Prostate gland (tissue), 2 donors: ENCODE measurements at regions not wholly inside any gene's neighbourhood (a gene's known extent, or its start where the extent isn't known, plus 50 kb on each side); places are given as distances from the start of the nearest gene placed in this dataset.
A peak's percentile ranks its signal among the peaks of the same experiment; 100 is the strongest.

Experiments used
- DNase-seq: peaks from one replicate; pipeline ENCODE4 v3.0.0-alpha.2; 2019; ENCODE audit warnings: low spot score
- H3K27ac ChIP-seq, 2 donors: fragments of 200-600 bp; sonication (generic); 2 replicates each; pipeline ENCODE4 v1.5.1; 2017 to 2019
- H3K27me3 ChIP-seq: fragments of 200-600 bp; sonication (generic); replicated peaks from 2 replicates; pipeline ENCODE4 v1.5.1; 2019; ENCODE audit not compliant: insufficient read depth
- H3K36me3 ChIP-seq, 2 donors: fragments of 200-600 bp; sonication (generic); 1 replicate in 1 of 2; 2 replicates in 1 of 2; pipeline versions ENCODE4 v1.5.1 to v1.8.1; 2017 to 2019
- H3K4me1 ChIP-seq: fragments of 200-600 bp; sonication (generic); replicated peaks from 2 replicates; pipeline ENCODE4 v1.5.1; 2019
- H3K4me3 ChIP-seq, 2 donors: fragments of 200-600 bp; sonication (generic); 2 replicates each; pipeline ENCODE4 v1.5.1; 2017 to 2019
- H3K9me3 ChIP-seq: fragments of 200-600 bp; sonication (generic); 2 replicates; pipeline ENCODE4 v1.5.1; 2017
- CTCF ChIP-seq, 4 experiments: fragments of 200-600 bp in 2 of 4; fragments of 450-650 bp in 2 of 4; sonication (generic) in 2 of 4; IDR thresholded peaks; 1 replicate in 3 of 4; 2 replicates in 1 of 4; pipeline ENCODE4 v1.5.1; 2016 to 2019; ENCODE audit warnings: antibody characterized with exemption in 4 of 4, mild to moderate bottlenecking in 2 of 4, moderate library complexity in 2 of 4
- POLR2A ChIP-seq: fragments of 450-650 bp; IDR thresholded peaks from one replicate; pipeline ENCODE4 v1.6.1; 2016; ENCODE audit warnings: antibody characterized with exemption, mild to moderate bottlenecking
- POLR2AphosphoS5 ChIP-seq: sonication (generic); formaldehyde crosslinking; IDR thresholded peaks from one replicate; pipeline ENCODE4 v1.6.1; 2017; ENCODE audit warnings: antibody characterized with exemption
- WGBS: methylation state at CpG from one replicate; pipeline ENCODE4 v1.1.5; 2018; 5-methylcytosine and 5-hydroxymethylcytosine counted together
- intact Hi-C: fragments of 100-400 bp; cut with DNase I; formaldehyde crosslinking; loops from one replicate; pipeline ENCODE4 v1.14.2; 2022

- Histone ChIP-seq H3K9me3 (no peaks in the 10 kb centered on the region), H3K4me1 (no peaks in the 10 kb centered on the region), H3K4me3 (no peak overlapping the region), H3K27me3 (no peaks in the 10 kb centered on the region), H3K27ac (no peak overlapping the region), H3K36me3 (no peaks in the 10 kb centered on the region)
- TF ChIP-seq POLR2AphosphoS5 (no peak), CTCF (IDR thresholded peaks at IDR 0.05) (no peak), POLR2A (no peak)
- WGBS: 92% methylated on average over 5 of the region's 5 CpGs
- DNase-seq: no peak
- intact Hi-C loops: no loop called here
Measured at GRCh38 chr12:89258240-89258969, 93.9 kb downstream of the DUSP6 start.

- no peaks in the 10 kb centered on the region for H3K27me3 ChIP-seq
- 53% methylated on average over 5 of the region's 5 CpGs for WGBS
- no peak for DNase-seq
Measured at GRCh38 chr12:89257340-89257739, 95.0 kb downstream of the DUSP6 start.

GRCh38 chr12:89256060-89256459 lies 96.2 kb downstream of the DUSP6 start:
- Histone ChIP-seq H3K4me3 (no peak overlapping the region), H3K36me3 (no peaks in the 10 kb centered on the region), H3K4me1 (no peaks in the 10 kb centered on the region), H3K27ac (no peak overlapping the region), H3K27me3 (no peaks in the 10 kb centered on the region), H3K9me3 (no peaks in the 10 kb centered on the region)
- WGBS: 100% methylated on average over 1 of the region's 1 CpG
- TF ChIP-seq POLR2AphosphoS5 (no peak), POLR2A (no peak), CTCF (IDR thresholded peaks at IDR 0.05) (no peak)
- intact Hi-C loops: no loop called here
- no peak for DNase-seq

More at GRCh38 chr12:89257340-89257739, 95.0 kb downstream of the DUSP6 start:
- Histone ChIP-seq H3K36me3 (no peaks in the 10 kb centered on the region), H3K27ac (no peak overlapping the region), H3K4me1 (no peaks in the 10 kb centered on the region), H3K9me3 (no peaks in the 10 kb centered on the region), H3K4me3 (no peak overlapping the region)
- no peak for TF ChIP-seq CTCF (IDR thresholded peaks at IDR 0.05)
- intact Hi-C loops: no loop called here

- no peaks in the 10 kb centered on the region for H3K36me3 ChIP-seq
- no peak for DNase-seq
- no peak overlapping the region for H3K4me3 ChIP-seq
- no peak overlapping the region for H3K27ac ChIP-seq
- H3K4me1 ChIP-seq: no peaks in the 10 kb centered on the region
- intact Hi-C loops: no loop called here
- no peaks in the 10 kb centered on the region for H3K27me3 ChIP-seq
- TF ChIP-seq POLR2A: no peak
- no peak for TF ChIP-seq CTCF (IDR thresholded peaks at IDR 0.05)
- TF ChIP-seq POLR2AphosphoS5: no peak
- WGBS: 22% methylated on average over 1 of the region's 1 CpG
- H3K9me3 ChIP-seq: no peaks in the 10 kb centered on the region
Measured at GRCh38 chr12:89253488-89253887, 98.8 kb downstream of the DUSP6 start.

GRCh38 chr12:89252284-89252683 lies 100.0 kb downstream of the DUSP6 start:
- Histone ChIP-seq H3K4me3 (no peak overlapping the region), H3K9me3 (no peaks in the 10 kb centered on the region), H3K27ac (no peak overlapping the region), H3K4me1 (no peaks in the 10 kb centered on the region), H3K36me3 (no peaks in the 10 kb centered on the region), H3K27me3 (no peaks in the 10 kb centered on the region)
- 45% methylated on average over 4 of the region's 4 CpGs for WGBS
- TF ChIP-seq POLR2A (no peak), CTCF (IDR thresholded peaks at IDR 0.05) (no peak), POLR2AphosphoS5 (no peak)
- peak; percentile 8 for DNase-seq
- intact Hi-C loops: no loop called here
